ENCODE measurements at regions not wholly inside any gene's neighbourhood (a gene's known extent, or its start where the extent isn't known, plus 50 kb on each side); places are given as distances from the start of the nearest gene placed in this dataset.

- TF ChIP-seq CTCF (IDR thresholded peaks at IDR 0.05 in 8 of 11, conservative IDR thresholded peaks at IDR 0.05 in 3 of 11) (no peak), POLR2A (IDR thresholded peaks at IDR 0.05) (no peak)
Measured at GRCh38 chr6:8738951-8739350, 303.6 kb upstream of the SLC35B3 start.

Measured in spleen (tissue), 7 donors.